DND-41 (cell line): ENCODE measurements at regions not wholly inside any gene's neighbourhood (a gene's known extent, or its start where the extent isn't known, plus 50 kb on each side); places are given as distances from the start of the nearest gene placed in this dataset.

ENCODE experiments used
- ATAC-seq: fragments of 200-7000 bp; cut with Tn5 transposase; 3 replicates; pipeline ENCODE4 v1.9.1; 2021; ENCODE audit warnings: low read depth; ENCODE audit not compliant: insufficient read depth
- DNase-seq: peaks from one replicate; pipeline ENCODE4 v3.0.0-alpha.2; 2020
- H2AFZ ChIP-seq: 2 replicates; pipeline ENCODE4 v1.6.0; 2012; ENCODE audit warnings: low read depth, low read length
- H3K27ac ChIP-seq: 2 replicates; pipeline ENCODE4 v1.5.1; 2012; ENCODE audit warnings: low read length, inconsistent platforms
- H3K27me3 ChIP-seq: fragments of 200-600 bp; sonication (generic); 2 replicates; pipeline ENCODE4 v1.6.0; 2012; ENCODE audit warnings: low read length, mild to moderate bottlenecking, inconsistent platforms; ENCODE audit not compliant: insufficient read depth, poor library complexity
- H3K36me3 ChIP-seq: 2 replicates; pipeline ENCODE4 v1.5.1; 2012; ENCODE audit warnings: low read length, inconsistent platforms; ENCODE audit not compliant: insufficient read depth
- H3K4me1 ChIP-seq: 2 replicates; pipeline ENCODE4 v1.5.1; 2012; ENCODE audit warnings: mild to moderate bottlenecking, low read length; ENCODE audit not compliant: insufficient read depth
- H3K4me2 ChIP-seq: 2 replicates; pipeline ENCODE4 v1.6.0; 2012; ENCODE audit warnings: mild to moderate bottlenecking, moderate library complexity, low read length, inconsistent platforms; ENCODE audit not compliant: insufficient read depth
- H3K4me3 ChIP-seq, 2 experiments: fragments of 200-600 bp in 1 of 2; shearing (Covaris generic) in 1 of 2; 2 replicates each; pipeline ENCODE4 v1.5.1; 2012 to 2016; ENCODE audit warnings: inconsistent platforms in 2 of 2, low read length in 2 of 2, mild to moderate bottlenecking in 2 of 2, low read depth in 1 of 2, moderate library complexity in 1 of 2
- H3K79me2 ChIP-seq: 2 replicates; pipeline ENCODE4 v1.6.0; 2012; ENCODE audit warnings: low read length, inconsistent platforms; ENCODE audit not compliant: insufficient read depth
- H3K9ac ChIP-seq: 2 replicates; pipeline ENCODE4 v1.6.0; 2012; ENCODE audit warnings: low read depth, mild to moderate bottlenecking, inconsistent platforms, low read length, moderate library complexity
- H3K9me3 ChIP-seq: 2 replicates; pipeline ENCODE4 v1.5.1; 2012; ENCODE audit warnings: low read length, moderate library complexity, mild to moderate bottlenecking, inconsistent platforms; ENCODE audit not compliant: insufficient read depth, severe bottlenecking
- H4K20me1 ChIP-seq: 2 replicates; pipeline ENCODE4 v1.6.0; 2012; ENCODE audit warnings: low read length; ENCODE audit not compliant: insufficient read depth
- EZH2 ChIP-seq: IDR thresholded peaks from 3 replicates; pipeline ENCODE4 v1.6.1; 2012; ENCODE audit warnings: borderline replicate concordance, low read depth, mild to moderate bottlenecking, moderate library complexity, low read length, inconsistent platforms; ENCODE audit not compliant: severe bottlenecking
- TF ChIP-seq, protein P1 (sequence below): IDR thresholded peaks from 2 replicates; pipeline ENCODE4 v1.5.1; 2012; ENCODE audit warnings: borderline replicate concordance, low read length, moderate library complexity, mild to moderate bottlenecking; ENCODE audit not compliant: poor library complexity, severe bottlenecking; ENCODE audit errors: extremely low read depth

- Histone ChIP-seq H3K27me3 (no peaks in the 10 kb centered on the region), H3K36me3 (no peaks in the 10 kb centered on the region), H3K4me1 (peaks cover 74% of the 10 kb centered on the region), H4K20me1 (no peaks in the 10 kb centered on the region), H3K4me3 (no peak overlapping the region), H3K79me2 (no peaks in the 10 kb centered on the region), H3K4me2 (no peak overlapping the region), H2AFZ (no peak overlapping the region), H3K9ac (peak overlapping the region; percentile 55; the same call in 1 of the 2 replicates), H3K9me3 (no peaks in the 10 kb centered on the region), H3K27ac (peak overlapping the region; percentile 96)
- no peak for TF ChIP-seq EZH2
- TF ChIP-seq, protein P1, sequence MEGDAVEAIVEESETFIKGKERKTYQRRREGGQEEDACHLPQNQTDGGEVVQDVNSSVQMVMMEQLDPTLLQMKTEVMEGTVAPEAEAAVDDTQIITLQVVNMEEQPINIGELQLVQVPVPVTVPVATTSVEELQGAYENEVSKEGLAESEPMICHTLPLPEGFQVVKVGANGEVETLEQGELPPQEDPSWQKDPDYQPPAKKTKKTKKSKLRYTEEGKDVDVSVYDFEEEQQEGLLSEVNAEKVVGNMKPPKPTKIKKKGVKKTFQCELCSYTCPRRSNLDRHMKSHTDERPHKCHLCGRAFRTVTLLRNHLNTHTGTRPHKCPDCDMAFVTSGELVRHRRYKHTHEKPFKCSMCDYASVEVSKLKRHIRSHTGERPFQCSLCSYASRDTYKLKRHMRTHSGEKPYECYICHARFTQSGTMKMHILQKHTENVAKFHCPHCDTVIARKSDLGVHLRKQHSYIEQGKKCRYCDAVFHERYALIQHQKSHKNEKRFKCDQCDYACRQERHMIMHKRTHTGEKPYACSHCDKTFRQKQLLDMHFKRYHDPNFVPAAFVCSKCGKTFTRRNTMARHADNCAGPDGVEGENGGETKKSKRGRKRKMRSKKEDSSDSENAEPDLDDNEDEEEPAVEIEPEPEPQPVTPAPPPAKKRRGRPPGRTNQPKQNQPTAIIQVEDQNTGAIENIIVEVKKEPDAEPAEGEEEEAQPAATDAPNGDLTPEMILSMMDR = no peak
- ATAC-seq (no peak), DNase-seq (no peak)
Observed at GRCh38 chr6:137700751-137701477, 166.1 kb upstream of the TNFAIP3 start.

GRCh38 chr6:137701942-137702341 is 165.1 kb upstream of the TNFAIP3 start:
- Histone ChIP-seq H3K9me3 (no peaks in the 10 kb centered on the region), H3K27me3 (no peaks in the 10 kb centered on the region), H4K20me1 (no peaks in the 10 kb centered on the region), H2AFZ (no peak overlapping the region), H3K4me2 (no peak overlapping the region), H3K36me3 (no peaks in the 10 kb centered on the region), H3K79me2 (no peaks in the 10 kb centered on the region), H3K9ac (no peak overlapping the region), H3K4me3 (no peak overlapping the region), H3K27ac (peak overlapping the region; percentile 96), H3K4me1 (peaks cover 74% of the 10 kb centered on the region)
- no peak for DNase-seq
- no peak for ATAC-seq
- no peak for TF ChIP-seq EZH2
- TF ChIP-seq, protein P1 = no peak

- TF ChIP-seq, protein P1 = peak; percentile 34
- no peak for TF ChIP-seq EZH2
- Histone ChIP-seq H3K79me2 (no peaks in the 10 kb centered on the region), H3K27me3 (no peaks in the 10 kb centered on the region), H3K27ac (peak overlapping the region; percentile 22; the same call in 1 of the 2 replicates), H3K4me3 (no peak overlapping the region), H3K4me2 (no peak overlapping the region), H3K4me1 (peaks cover 74% of the 10 kb centered on the region), H4K20me1 (no peaks in the 10 kb centered on the region), H3K9me3 (no peaks in the 10 kb centered on the region), H3K36me3 (no peaks in the 10 kb centered on the region), H2AFZ (no peak overlapping the region), H3K9ac (no peak overlapping the region)
- DNase-seq (no peak), ATAC-seq (no peak)
Observed at GRCh38 chr6:137702791-137703424, 164.2 kb upstream of the TNFAIP3 start.
